IPS DF 19.7 (cell line): ENCODE measurements at regions not wholly inside any gene's neighbourhood (a gene's known extent, or its start where the extent isn't known, plus 50 kb on each side); places are given as distances from the start of the nearest gene placed in this dataset.

Experiments
- DNase-seq: peaks from one replicate; pipeline ENCODE4 v3.0.0-alpha.2; 2013; ENCODE audit warnings: low read depth, low spot score

DNA sequence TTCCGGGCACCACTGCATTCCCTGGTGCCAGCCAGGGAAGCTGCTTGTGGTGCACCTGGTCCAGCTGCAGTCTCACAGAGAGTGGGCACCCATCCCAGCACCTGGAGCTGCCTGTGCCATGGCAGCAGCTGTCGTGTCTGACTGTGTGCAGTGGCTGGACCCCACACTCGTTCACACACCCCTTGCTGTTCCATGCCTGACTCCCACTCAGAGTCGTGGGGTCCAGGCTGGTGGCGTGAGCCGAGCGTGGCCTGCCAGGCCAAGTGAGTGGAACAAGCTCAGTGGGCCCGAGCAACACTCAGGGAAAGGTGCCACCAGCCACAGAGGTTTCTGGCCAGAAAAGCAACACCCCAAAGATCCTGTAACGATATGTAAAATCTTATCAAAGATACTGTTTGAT lies 97.2 kb upstream of the KCNK1 start:
- DNase-seq, result no peak

- DNase-seq, result no peak
Measured at GRCh38 chr1:233518344-233518743, 95.6 kb upstream of the KCNK1 start.

DNA sequence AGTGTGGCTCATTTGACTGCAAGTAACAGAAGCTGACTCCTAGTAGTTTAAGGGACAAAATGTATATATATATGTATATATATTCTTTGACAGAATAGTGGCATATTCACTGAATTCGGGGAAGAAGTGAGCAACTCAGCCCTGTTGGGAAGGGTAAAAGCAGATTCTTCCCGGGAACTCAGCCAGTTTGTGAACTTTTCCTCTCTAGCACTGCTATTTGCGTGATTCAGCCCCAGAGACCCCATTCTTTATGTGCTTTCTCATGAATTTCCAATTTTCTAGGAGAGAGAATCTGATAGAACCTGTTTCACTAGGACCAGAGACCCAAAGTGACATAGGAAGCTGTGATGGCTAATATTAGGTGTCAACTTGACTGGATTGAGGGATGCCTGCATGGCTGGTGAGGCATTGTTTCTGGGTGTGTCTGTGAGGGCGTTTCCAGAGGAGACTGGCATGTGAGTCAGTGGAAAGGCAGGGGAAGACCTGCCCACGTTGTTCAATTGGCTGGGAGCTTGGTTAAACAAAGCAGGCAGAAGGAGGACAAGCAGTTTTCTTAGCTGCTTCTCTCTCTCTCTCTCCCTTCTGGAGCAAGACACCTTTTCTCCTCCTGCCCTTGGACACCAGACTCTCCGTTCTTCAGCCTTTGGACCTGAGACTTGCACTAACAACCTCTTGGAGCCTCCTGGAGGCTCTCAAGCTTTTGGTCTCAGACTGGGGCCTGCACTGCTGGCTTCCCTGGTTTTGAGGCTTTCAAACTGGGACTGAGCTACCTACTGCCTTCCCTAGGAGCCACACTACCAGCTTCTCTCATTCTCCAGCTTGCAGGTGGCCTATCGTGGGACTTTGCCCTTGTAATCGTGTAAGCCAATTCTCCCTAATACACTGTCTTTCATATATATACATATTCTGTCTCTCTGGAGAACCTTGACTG lies 93.4 kb upstream of the KCNK1 start:
- DNase-seq, result no peak

GRCh38 chr1:233523047-233523446 lies 90.9 kb upstream of the KCNK1 start:
- DNase-seq, result no peak

GRCh38 chr1:233527818-233528217 lies 86.1 kb upstream of the KCNK1 start:
- no peak for DNase-seq

DNA sequence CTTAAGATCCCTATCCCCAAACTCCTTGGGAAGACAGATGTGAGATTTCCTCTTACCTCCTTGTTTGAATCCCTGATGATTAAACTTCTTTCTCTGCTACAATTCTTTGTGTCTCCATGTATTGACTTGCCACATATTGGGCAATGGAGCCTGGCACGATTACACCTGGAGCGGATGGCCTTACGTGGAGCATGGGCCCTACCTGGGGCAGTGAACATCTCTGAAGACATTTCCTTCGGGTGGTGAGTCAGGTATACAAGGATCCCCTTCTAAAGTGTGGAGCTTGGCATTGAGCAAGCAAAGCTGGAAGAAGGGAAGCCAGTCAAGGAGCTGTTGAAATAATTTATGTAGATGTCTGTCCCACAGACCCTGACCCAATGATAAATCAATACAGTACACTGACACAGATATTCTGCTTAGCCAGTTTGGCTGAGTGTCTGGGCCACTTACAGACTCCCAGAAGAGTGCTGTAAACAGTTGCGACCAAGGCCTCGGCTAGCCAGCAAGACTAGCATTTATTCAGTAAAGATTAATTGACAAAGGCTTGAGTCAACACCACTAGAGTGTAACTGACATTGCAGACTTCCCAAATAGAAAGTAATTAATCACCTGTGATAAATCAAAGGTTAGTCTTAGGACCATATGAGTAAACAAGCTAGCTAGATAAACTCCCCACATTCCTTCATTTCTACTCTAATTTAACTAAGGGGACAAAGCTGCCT lies 83.1 kb upstream of the KCNK1 start:
- no peak for DNase-seq

- no peak for DNase-seq
Measured at GRCh38 chr1:233540816-233541215, 73.1 kb upstream of the KCNK1 start.

DNA sequence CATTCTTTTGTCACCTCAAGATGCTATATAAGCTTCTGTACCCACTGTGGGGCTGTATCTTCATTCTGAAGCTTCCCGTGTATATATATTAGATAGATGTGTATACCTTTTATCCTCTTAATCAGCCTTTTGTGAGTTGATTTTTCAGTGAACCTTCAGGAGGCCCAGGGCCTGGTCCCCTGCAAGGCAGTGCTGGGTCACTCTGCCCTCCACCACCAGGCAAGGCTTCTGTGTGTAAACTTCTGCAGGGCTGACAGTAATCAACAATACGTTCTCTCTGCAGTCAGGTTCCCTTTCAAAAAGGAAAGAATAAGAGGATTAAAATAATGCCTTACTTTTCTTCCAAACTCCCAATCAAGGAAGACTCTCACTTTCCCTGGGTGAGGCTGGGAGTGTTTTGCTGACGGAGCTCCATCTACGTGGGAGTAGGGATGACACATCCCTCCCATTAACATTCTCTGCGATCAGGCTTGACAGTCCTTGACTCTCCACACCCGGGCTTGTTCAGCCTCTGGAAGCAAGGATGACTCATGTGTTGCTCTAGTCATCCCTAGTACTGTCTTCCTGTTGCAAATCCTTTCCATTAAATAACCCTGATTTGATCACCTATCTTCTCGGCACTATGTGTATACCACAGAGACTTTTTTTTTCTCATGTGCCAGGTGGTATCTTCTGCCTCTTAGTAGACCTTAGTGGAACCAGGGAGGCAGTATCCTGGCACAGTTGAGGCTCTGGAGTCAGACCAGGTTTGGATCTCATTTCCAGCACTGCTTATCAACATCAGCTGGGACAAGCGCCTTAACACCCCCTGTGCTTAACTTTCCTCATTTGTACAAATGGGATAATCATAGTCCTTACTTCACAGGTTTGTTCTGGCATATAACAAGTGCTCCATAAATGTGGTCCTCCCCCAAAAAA lies 70.3 kb upstream of the KCNK1 start:
- DNase-seq, result no peak

DNA sequence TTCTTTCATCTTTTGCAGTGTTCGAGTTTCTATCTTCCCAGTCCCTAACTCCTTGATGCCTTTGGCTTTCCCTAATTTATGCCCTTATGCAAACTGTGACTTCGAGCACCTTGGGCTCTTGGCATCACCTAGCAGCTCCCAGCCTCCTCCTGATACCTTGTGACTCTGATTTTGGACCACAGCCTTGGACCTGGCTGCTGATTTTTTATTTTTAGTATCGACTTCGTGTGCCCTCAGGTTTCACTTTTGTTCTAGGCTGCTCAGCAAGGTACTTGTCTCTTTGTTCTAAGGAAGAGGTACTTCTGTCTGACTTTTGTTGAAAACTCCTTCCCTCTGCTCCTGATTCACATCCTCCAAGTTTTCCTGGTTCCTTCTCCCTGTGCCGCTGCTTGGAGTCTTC lies 69.6 kb upstream of the KCNK1 start:
- DNase-seq, result no peak

DNA sequence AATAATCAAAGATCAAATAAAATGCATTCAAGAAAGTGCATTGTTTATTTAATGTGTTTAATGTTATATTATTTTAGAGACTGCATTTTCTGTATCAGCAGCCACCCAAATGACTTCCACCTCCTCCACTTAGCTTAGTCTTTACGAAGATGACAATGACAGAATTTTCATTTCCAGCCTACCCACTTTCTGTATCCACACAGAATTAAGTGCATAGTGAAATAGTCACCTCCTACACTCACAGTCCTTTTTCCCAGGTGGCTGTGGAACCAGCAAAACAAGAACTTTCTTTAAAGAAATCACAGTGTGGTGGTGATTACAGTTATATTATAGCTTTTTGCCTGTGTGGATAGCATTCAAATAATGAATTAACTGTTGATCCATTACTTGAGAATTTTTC lies 66.2 kb upstream of the KCNK1 start:
- no peak for DNase-seq

DNA sequence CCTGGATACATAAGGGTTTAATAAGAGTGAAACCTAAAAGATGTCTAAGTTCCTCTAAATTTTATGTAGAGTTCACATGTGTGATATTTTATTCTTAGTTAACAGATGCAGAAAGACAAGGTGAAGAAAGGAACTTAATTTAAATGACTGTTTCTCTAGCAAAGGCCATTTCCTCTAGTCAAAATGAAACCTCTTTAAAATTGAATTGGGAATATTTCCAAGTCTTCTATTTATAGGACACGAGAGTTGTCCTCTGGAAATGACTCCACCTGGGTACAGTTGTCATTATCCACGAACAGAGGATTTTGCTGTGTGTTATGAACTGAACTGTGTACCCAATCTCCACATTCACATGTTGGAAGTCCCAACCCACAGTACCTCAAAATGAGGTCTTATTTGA lies 64.5 kb upstream of the KCNK1 start:
- DNase-seq, result no peak

- DNase-seq, result no peak
Measured at GRCh38 chr1:233549917-233550316, 64.0 kb upstream of the KCNK1 start.

DNA sequence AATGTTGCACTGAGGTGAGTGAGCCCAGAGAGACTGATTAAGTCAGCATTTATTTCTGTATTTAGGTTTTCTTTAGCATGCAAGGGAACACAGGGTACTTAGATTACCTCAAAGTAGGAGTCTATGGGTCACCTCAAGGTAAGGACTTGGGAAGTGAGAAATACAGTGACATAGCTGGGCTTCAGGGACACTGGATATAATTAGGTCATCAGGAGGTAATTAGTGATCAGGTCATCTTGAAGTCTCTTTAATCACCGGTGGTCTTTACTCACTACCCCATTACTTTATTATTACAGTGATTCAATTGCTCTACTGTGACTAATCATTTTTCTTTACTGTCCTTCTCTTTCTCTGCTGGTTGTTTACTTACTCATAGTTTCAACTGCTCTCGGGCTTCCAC lies 59.9 kb upstream of the KCNK1 start:
- DNase-seq, result no peak

GRCh38 chr1:233561708-233562426 lies 52.0 kb upstream of the KCNK1 start:
- DNase-seq, result no peak
